ENCODE measurements at regions not wholly inside any gene's neighbourhood (a gene's known extent, or its start where the extent isn't known, plus 50 kb on each side); places are given as distances from the start of the nearest gene placed in this dataset.

DNA sequence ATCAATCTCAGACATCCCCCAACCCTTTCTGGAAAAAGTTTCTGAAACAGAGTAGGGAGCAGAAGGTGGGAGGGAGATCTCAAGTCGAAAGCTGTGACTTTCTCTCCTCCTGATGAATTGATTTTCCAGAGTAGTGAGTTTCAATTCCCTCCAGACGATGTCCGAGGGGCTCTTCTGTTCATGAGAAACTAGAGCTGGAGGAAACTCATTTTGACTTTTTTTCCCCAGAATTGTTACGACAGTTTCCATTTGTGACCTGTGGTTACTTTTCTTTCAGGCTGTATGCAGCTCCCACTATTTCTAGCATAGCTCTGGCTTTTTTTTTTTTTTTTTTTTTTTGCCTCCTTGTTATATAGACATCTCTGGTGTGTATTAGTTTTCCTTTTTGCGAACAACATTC is 422.1 kb upstream of the SALL1 start:
- Histone ChIP-seq H3K9me3 (ENCODE audit: control insufficient read depth in 2 of 3, insufficient read depth in 1 of 3, low read length in 3 of 3) (no peaks in the 10 kb centered on the region), H3K27ac (ENCODE audit: low read depth in 2 of 2, low read length in 2 of 2) (no peak overlapping the region), H3K4me1 (ENCODE audit: control insufficient read depth in 2 of 3, insufficient read depth in 2 of 3, low read depth in 1 of 3, low read length in 3 of 3) (peaks cover 4 to 7% (median 4%) of the 10 kb centered on the region in 3 donors), H3K4me3 (ENCODE audit: low read length in 3 of 3) (no peak overlapping the region), H3K36me3 (ENCODE audit: control insufficient read depth in 2 of 3, insufficient read depth in 3 of 3, low read length in 3 of 3) (no peaks in the 10 kb centered on the region), H3K9ac (ENCODE audit: low read length in 3 of 3) (no peak overlapping the region), H3K27me3 (ENCODE audit: control insufficient read depth, insufficient read depth, low read length) (no peaks in the 10 kb centered on the region)
- DNase-seq (no peak), FAIRE-seq (no peak)
- intact Hi-C loops (cut with DNase I), result no loop called here
- TF ChIP-seq CTCF (IDR thresholded peaks at IDR 0.05; ENCODE audit: borderline replicate concordance, extremely low read depth, insufficient read depth), result no peak

DNA sequence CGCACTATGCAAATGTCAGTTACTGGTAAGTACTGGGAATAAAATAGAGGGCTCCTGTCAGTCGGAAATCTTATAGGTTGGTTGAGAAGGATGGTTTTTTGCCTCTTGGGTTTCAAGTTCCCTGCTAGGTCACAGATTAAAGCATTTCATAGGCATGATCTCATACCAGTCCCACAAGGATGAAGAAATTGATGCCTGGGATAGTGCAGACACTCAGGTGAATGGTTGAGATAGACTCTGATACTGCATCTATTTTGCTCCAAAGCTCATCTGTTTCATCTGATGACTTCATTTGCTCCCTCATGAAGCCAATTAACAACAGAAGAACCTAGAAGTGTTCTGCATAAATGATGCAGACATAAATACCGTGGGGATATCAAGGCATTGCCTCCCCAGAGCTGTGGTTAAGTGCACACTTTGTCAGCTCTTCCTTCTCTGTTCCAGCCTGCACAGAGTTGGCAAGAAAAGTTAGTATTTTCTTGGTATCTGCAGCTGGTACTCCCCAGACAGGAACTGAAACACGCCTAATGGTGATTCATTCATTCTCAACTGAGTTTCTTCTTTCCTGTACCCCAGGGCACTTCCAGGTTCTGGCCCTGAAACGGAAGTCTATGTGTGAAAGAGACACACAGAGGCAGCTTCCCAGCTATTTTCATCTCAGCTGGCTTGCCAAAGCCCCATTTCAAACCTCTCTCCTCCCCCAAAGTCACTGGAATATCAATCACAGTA is 418.3 kb upstream of the SALL1 start:
- peaks cover 0 to 2% (median 0%) of the 10 kb centered on the region in 3 donors for H3K9me3 ChIP-seq (ENCODE audit: control insufficient read depth in 2 of 3, insufficient read depth in 1 of 3, low read length in 3 of 3)
- H3K36me3 ChIP-seq (ENCODE audit: control insufficient read depth in 2 of 3, insufficient read depth in 3 of 3, low read length in 3 of 3), result no peaks in the 10 kb centered on the region
- H3K9ac ChIP-seq (ENCODE audit: low read length in 3 of 3), result no peak overlapping the region
- no peak overlapping the region for H3K27ac ChIP-seq (ENCODE audit: low read depth in 2 of 2, low read length in 2 of 2)
- H3K4me1 ChIP-seq (ENCODE audit: control insufficient read depth in 2 of 3, insufficient read depth in 2 of 3, low read depth in 1 of 3, low read length in 3 of 3), result no peaks in the 10 kb centered on the region
- no peak overlapping the region for H3K4me3 ChIP-seq (ENCODE audit: low read length in 3 of 3)
- TF ChIP-seq CTCF (IDR thresholded peaks at IDR 0.05; ENCODE audit: borderline replicate concordance, extremely low read depth, insufficient read depth), result no peak
- FAIRE-seq (no peak), DNase-seq (peak in 2 of 5 donors; percentile 49 to 59)
- intact Hi-C loops (cut with DNase I), result no loop called here
- no peaks in the 10 kb centered on the region for H3K27me3 ChIP-seq (ENCODE audit: control insufficient read depth, insufficient read depth, low read length)

DNA sequence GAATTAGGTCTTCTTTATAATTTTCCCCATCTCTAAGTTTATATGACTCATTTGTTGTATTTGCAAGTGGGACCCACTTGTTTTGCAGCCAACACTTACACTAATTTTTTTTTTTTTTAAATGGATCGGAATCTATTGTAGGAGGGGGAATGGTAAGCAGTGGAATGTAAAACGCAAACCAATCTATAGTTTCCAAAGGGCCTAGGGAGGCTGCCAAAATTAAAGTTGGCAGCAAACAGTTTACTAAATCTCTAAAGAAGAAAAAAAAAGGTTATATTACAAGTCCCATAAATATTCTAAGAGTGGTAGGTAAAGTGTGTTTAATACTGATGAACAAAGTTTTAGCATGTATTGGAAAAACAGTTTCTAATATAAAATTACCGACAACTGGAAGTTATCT is 416.8 kb upstream of the SALL1 start:
- TF ChIP-seq CTCF (IDR thresholded peaks at IDR 0.05; ENCODE audit: borderline replicate concordance, extremely low read depth, insufficient read depth), result no peak
- Histone ChIP-seq H3K4me1 (ENCODE audit: control insufficient read depth in 2 of 3, insufficient read depth in 2 of 3, low read depth in 1 of 3, low read length in 3 of 3) (no peaks in the 10 kb centered on the region), H3K36me3 (ENCODE audit: control insufficient read depth in 2 of 3, insufficient read depth in 3 of 3, low read length in 3 of 3) (no peaks in the 10 kb centered on the region), H3K4me3 (ENCODE audit: low read length in 3 of 3) (no peak overlapping the region), H3K27me3 (ENCODE audit: control insufficient read depth, insufficient read depth, low read length) (no peaks in the 10 kb centered on the region), H3K27ac (ENCODE audit: low read depth in 2 of 2, low read length in 2 of 2) (no peak overlapping the region), H3K9ac (ENCODE audit: low read length in 3 of 3) (no peak overlapping the region), H3K9me3 (ENCODE audit: control insufficient read depth in 2 of 3, insufficient read depth in 1 of 3, low read length in 3 of 3) (peaks cover 0 to 2% (median 0%) of the 10 kb centered on the region in 3 donors)
- intact Hi-C loops (cut with DNase I), result no loop called here
- FAIRE-seq (no peak), DNase-seq (no peak)

DNA sequence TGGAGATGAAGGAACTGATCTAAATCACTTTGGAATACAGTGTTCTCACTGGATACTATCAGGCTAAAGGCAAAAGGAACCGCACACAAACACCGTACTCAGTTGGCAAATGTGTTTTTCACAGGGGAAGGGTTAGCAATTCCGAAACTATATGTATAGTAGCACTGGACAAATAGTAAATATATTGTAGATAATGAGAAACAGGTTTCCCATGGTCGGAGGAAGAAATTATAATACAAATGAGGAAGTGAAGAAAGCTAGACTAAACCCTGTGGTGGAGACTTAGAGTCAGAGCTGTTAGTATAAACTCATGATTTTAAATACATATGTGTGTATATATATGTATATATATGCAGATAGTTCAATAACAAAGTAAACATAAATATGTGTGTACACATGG is 414.1 kb upstream of the SALL1 start:
- Histone ChIP-seq H3K4me1 (ENCODE audit: control insufficient read depth in 2 of 3, insufficient read depth in 2 of 3, low read depth in 1 of 3, low read length in 3 of 3) (no peaks in the 10 kb centered on the region), H3K27ac (ENCODE audit: low read depth in 2 of 2, low read length in 2 of 2) (no peak overlapping the region), H3K36me3 (ENCODE audit: control insufficient read depth in 2 of 3, insufficient read depth in 3 of 3, low read length in 3 of 3) (no peaks in the 10 kb centered on the region), H3K9me3 (ENCODE audit: control insufficient read depth in 2 of 3, insufficient read depth in 1 of 3, low read length in 3 of 3) (peaks cover 0 to 2% (median 0%) of the 10 kb centered on the region in 3 donors), H3K27me3 (ENCODE audit: control insufficient read depth, insufficient read depth, low read length) (no peaks in the 10 kb centered on the region), H3K9ac (ENCODE audit: low read length in 3 of 3) (no peak overlapping the region), H3K4me3 (ENCODE audit: low read length in 3 of 3) (no peak overlapping the region)
- intact Hi-C loops (cut with DNase I), result no loop called here
- TF ChIP-seq CTCF (IDR thresholded peaks at IDR 0.05; ENCODE audit: borderline replicate concordance, extremely low read depth, insufficient read depth), result no peak
- DNase-seq (no peak), FAIRE-seq (no peak)
